Neural cell (in vitro differentiated cells): ENCODE measurements at regions not wholly inside any gene's neighbourhood (a gene's known extent, or its start where the extent isn't known, plus 50 kb on each side); places are given as distances from the start of the nearest gene placed in this dataset.

Experiments
- H2AFZ ChIP-seq: fragments of 200-600, 300-800 bp; sonication (generic), shearing (Covaris generic); 2 replicates; pipeline ENCODE4 v1.6.0; 2014; ENCODE audit warnings: low read depth, mild to moderate bottlenecking, antibody characterized with exemption, low read length, moderate library complexity
- H3F3A ChIP-seq: fragments of 200-600 bp; shearing (Covaris generic); 2 replicates; pipeline ENCODE4 v1.6.1; 2016; ENCODE audit warnings: mild to moderate bottlenecking, moderate library complexity, mixed read lengths, antibody characterized with exemption, low read length; ENCODE audit not compliant: insufficient read depth, poor library complexity, severe bottlenecking
- H3K27ac ChIP-seq: fragments of 200-600, 300-800 bp; sonication (generic), shearing (Covaris generic); 2 replicates; pipeline ENCODE4 v1.5.1; 2014; ENCODE audit warnings: mild to moderate bottlenecking, low read length, moderate library complexity
- H3K27me3 ChIP-seq: fragments of 300-800, 200-600 bp; sonication (generic), shearing (Covaris generic); 2 replicates; pipeline ENCODE4 v1.6.0; 2014; ENCODE audit warnings: mild to moderate bottlenecking, low read depth, low read length, moderate library complexity; ENCODE audit not compliant: insufficient read depth
- H3K36me3 ChIP-seq: fragments of 300-800, 200-600 bp; sonication (generic), shearing (Covaris generic); 2 replicates; pipeline ENCODE4 v1.5.1; 2014; ENCODE audit warnings: mild to moderate bottlenecking, antibody characterized with exemption, low read length, moderate library complexity; ENCODE audit not compliant: insufficient read depth
- H3K4me2 ChIP-seq: fragments of 300-800, 200-600 bp; sonication (generic), shearing (Covaris generic); 2 replicates; pipeline ENCODE4 v1.6.0; 2014; ENCODE audit warnings: mild to moderate bottlenecking, low read length
- H3K4me3 ChIP-seq: fragments of 300-800, 200-600 bp; sonication (generic), shearing (Covaris generic); 2 replicates; pipeline ENCODE4 v1.5.1; 2014; ENCODE audit warnings: mild to moderate bottlenecking, low read length, moderate library complexity
- H3K79me2 ChIP-seq: fragments of 200-600 bp; shearing (Covaris generic); replicated peaks from 2 replicates; pipeline ENCODE4 v1.6.0; 2014; ENCODE audit warnings: mild to moderate bottlenecking, low read length, moderate library complexity; ENCODE audit not compliant: insufficient read depth
- H3K9ac ChIP-seq: fragments of 300-800, 200-600 bp; sonication (generic), shearing (Covaris generic); 2 replicates; pipeline ENCODE4 v1.6.1; 2016; ENCODE audit warnings: mild to moderate bottlenecking, low read length, mixed read lengths
- H3K9me2 ChIP-seq: fragments of 200-600 bp; shearing (Covaris generic); 2 replicates; pipeline ENCODE4 v1.6.1; 2016; ENCODE audit warnings: mild to moderate bottlenecking, low read length, mixed read lengths; ENCODE audit not compliant: insufficient read depth
- H3K9me3 ChIP-seq: fragments of 200-600, 300-800 bp; sonication (generic), shearing (Covaris generic); 2 replicates; pipeline ENCODE4 v1.6.1; 2016; ENCODE audit warnings: mild to moderate bottlenecking, mixed run types, low read length, moderate library complexity, mixed read lengths
- H4K20me1 ChIP-seq: fragments of 200-600 bp; shearing (Covaris generic); 2 replicates; pipeline ENCODE4 v1.6.1; 2016; ENCODE audit warnings: mild to moderate bottlenecking, mixed run types; ENCODE audit not compliant: insufficient read depth
- EP300 ChIP-seq: fragments of 450-650 bp; conservative IDR thresholded peaks from 2 replicates; pipeline ENCODE4 v1.6.1; 2014; ENCODE audit warnings: antibody characterized with exemption, mild to moderate bottlenecking, moderate library complexity; ENCODE audit not compliant: poor library complexity, severe bottlenecking
- EZH2 ChIP-seq: fragments of 200-600, 300-800 bp; shearing (Covaris generic), sonication (generic); IDR thresholded peaks from 2 replicates; pipeline ENCODE4 v1.6.1; 2014; ENCODE audit warnings: antibody characterized with exemption, low read length, borderline replicate concordance, mild to moderate bottlenecking; ENCODE audit not compliant: insufficient read depth, poor library complexity, severe bottlenecking
- MXI1 ChIP-seq: fragments of 450-650 bp; conservative IDR thresholded peaks from 2 replicates; pipeline ENCODE4 v1.6.1; 2014; ENCODE audit warnings: antibody characterized with exemption, mild to moderate bottlenecking; ENCODE audit not compliant: poor library complexity, severe bottlenecking
- POLR2AphosphoS5 ChIP-seq: IDR thresholded peaks from 2 replicates; pipeline ENCODE4 v1.6.1; 2012
- RAD21 ChIP-seq: fragments of 450-650 bp; conservative IDR thresholded peaks from 2 replicates; pipeline ENCODE4 v1.6.1; 2014; ENCODE audit warnings: antibody characterized with exemption, mild to moderate bottlenecking, moderate library complexity
- SMC3 ChIP-seq: fragments of 450-650 bp; conservative IDR thresholded peaks from 2 replicates; pipeline ENCODE4 v1.6.1; 2014; ENCODE audit warnings: antibody characterized with exemption, mild to moderate bottlenecking, moderate library complexity; ENCODE audit not compliant: poor library complexity
- TAF1 ChIP-seq: IDR thresholded peaks from 2 replicates; pipeline ENCODE4 v1.6.1; 2012; ENCODE audit warnings: low read depth
- TF ChIP-seq, protein P1 (sequence below): IDR thresholded peaks from 2 replicates; pipeline ENCODE4 v1.6.1; 2012; ENCODE audit warnings: borderline replicate concordance
- TF ChIP-seq, protein P2 (sequence below): fragments of 450-650 bp; IDR thresholded peaks from 2 replicates; pipeline ENCODE4 v1.5.1; 2014; ENCODE audit warnings: antibody characterized with exemption, mild to moderate bottlenecking, moderate library complexity; ENCODE audit not compliant: poor library complexity, severe bottlenecking

DNA sequence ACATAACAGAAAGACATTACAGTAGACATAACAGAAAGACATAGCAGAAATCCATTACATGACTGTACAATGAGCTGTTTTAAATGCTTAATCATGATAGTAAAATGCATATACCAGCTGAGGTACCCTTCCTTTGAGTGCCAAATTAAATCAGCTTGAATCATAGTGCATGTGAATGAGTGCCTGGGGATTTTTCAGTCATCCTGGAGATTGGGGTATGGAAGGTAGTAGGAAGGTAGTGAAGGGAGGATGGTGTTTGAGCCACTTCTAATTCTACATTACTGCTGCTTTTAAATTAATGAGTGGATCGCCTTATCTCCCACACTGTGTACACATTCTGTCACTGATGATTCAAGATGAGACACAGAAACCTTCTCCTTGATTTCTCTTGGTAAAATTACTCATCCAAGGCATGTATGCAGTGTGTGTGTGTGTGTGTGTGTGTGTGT lies 534.2 kb downstream of the LRFN5 start:
- Histone ChIP-seq H3K9ac (no peak overlapping the region), H2AFZ (no peak overlapping the region)

DNA sequence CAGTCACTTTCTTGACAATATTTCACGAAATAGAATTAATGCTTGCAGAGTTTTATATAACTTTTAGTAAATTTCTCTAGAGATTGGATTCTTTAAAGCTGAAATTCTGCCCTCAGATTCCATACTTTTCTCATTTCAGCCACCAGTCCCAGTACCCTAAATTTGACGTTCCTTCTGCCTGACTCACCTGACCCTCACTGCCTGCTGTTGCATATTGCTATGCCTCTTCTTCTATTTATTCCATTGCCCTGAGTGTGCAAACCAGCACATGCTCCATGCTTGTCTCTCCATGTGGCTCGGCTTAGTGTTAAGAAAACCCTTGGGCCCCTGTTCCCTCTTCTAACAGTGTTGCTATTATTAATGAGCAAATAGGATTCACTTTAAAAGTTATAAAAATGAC lies 533.3 kb downstream of the LRFN5 start:
- Histone ChIP-seq H3K27ac (no peak overlapping the region), H3K4me2 (no peak overlapping the region), H3K79me2 (no peaks in the 10 kb centered on the region), H3K27me3 (no peaks in the 10 kb centered on the region), H3K9ac (no peak overlapping the region), H3F3A (no peaks in the 10 kb centered on the region), H4K20me1 (no peaks in the 10 kb centered on the region), H3K9me2 (no peaks in the 10 kb centered on the region), H3K9me3 (no peaks in the 10 kb centered on the region), H2AFZ (no peak overlapping the region), H3K4me3 (no peak overlapping the region), H3K36me3 (no peaks in the 10 kb centered on the region)
- no peak for TF ChIP-seq POLR2AphosphoS5
- TF ChIP-seq SMC3: no peak
- TF ChIP-seq EZH2: no peak
- TF ChIP-seq, protein P1, sequence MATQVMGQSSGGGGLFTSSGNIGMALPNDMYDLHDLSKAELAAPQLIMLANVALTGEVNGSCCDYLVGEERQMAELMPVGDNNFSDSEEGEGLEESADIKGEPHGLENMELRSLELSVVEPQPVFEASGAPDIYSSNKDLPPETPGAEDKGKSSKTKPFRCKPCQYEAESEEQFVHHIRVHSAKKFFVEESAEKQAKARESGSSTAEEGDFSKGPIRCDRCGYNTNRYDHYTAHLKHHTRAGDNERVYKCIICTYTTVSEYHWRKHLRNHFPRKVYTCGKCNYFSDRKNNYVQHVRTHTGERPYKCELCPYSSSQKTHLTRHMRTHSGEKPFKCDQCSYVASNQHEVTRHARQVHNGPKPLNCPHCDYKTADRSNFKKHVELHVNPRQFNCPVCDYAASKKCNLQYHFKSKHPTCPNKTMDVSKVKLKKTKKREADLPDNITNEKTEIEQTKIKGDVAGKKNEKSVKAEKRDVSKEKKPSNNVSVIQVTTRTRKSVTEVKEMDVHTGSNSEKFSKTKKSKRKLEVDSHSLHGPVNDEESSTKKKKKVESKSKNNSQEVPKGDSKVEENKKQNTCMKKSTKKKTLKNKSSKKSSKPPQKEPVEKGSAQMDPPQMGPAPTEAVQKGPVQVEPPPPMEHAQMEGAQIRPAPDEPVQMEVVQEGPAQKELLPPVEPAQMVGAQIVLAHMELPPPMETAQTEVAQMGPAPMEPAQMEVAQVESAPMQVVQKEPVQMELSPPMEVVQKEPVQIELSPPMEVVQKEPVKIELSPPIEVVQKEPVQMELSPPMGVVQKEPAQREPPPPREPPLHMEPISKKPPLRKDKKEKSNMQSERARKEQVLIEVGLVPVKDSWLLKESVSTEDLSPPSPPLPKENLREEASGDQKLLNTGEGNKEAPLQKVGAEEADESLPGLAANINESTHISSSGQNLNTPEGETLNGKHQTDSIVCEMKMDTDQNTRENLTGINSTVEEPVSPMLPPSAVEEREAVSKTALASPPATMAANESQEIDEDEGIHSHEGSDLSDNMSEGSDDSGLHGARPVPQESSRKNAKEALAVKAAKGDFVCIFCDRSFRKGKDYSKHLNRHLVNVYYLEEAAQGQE: no peak
- TF ChIP-seq, protein P2, sequence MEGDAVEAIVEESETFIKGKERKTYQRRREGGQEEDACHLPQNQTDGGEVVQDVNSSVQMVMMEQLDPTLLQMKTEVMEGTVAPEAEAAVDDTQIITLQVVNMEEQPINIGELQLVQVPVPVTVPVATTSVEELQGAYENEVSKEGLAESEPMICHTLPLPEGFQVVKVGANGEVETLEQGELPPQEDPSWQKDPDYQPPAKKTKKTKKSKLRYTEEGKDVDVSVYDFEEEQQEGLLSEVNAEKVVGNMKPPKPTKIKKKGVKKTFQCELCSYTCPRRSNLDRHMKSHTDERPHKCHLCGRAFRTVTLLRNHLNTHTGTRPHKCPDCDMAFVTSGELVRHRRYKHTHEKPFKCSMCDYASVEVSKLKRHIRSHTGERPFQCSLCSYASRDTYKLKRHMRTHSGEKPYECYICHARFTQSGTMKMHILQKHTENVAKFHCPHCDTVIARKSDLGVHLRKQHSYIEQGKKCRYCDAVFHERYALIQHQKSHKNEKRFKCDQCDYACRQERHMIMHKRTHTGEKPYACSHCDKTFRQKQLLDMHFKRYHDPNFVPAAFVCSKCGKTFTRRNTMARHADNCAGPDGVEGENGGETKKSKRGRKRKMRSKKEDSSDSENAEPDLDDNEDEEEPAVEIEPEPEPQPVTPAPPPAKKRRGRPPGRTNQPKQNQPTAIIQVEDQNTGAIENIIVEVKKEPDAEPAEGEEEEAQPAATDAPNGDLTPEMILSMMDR: no peak
- TF ChIP-seq TAF1: no peak
- no peak for TF ChIP-seq RAD21
- TF ChIP-seq MXI1: no peak
- TF ChIP-seq EP300: no peak

More for the DNA sequence above, 534.2 kb downstream of the LRFN5 start:
- Histone ChIP-seq H3F3A (no peaks in the 10 kb centered on the region), H4K20me1 (no peaks in the 10 kb centered on the region), H3K4me3 (no peak overlapping the region), H3K9me3 (no peaks in the 10 kb centered on the region), H3K79me2 (no peaks in the 10 kb centered on the region), H3K27ac (no peak overlapping the region), H3K36me3 (no peaks in the 10 kb centered on the region), H3K9me2 (no peaks in the 10 kb centered on the region), H3K4me2 (no peak overlapping the region), H3K27me3 (no peaks in the 10 kb centered on the region)
- no peak for TF ChIP-seq SMC3
- TF ChIP-seq POLR2AphosphoS5: no peak
- TF ChIP-seq, protein P1: no peak
- no peak for TF ChIP-seq EZH2
- TF ChIP-seq, protein P2: no peak
- no peak for TF ChIP-seq TAF1
- TF ChIP-seq MXI1: no peak
- TF ChIP-seq RAD21: no peak
- TF ChIP-seq EP300: no peak
